ENCODE measurements at regions not wholly inside any gene's neighbourhood (a gene's known extent, or its start where the extent isn't known, plus 50 kb on each side); places are given as distances from the start of the nearest gene placed in this dataset.

- TF ChIP-seq POLR2AphosphoS5 (IDR thresholded peaks at IDR 0.05) (no peak), CTCF (IDR thresholded peaks at IDR 0.05) (no peak), POLR2A (IDR thresholded peaks at IDR 0.05) (no peak)
Observed at GRCh38 chr5:163189023-163189553, 248.3 kb upstream of the CCNG1 start.
